Tibial artery (tissue), 4 donors: ENCODE measurements at regions not wholly inside any gene's neighbourhood (a gene's known extent, or its start where the extent isn't known, plus 50 kb on each side); places are given as distances from the start of the nearest gene placed in this dataset.

Experiments
- DNase-seq, 2 donors: peaks; one replicate each; pipeline ENCODE4 v3.0.0-alpha.2; 2019
- H3K27ac ChIP-seq, 2 donors: fragments of 200-600 bp; sonication (generic) in 1 of 2; 1 replicate in 1 of 2; 2 replicates in 1 of 2; pipeline ENCODE4 v1.5.1; 2018 to 2019; ENCODE audit warnings: mild to moderate bottlenecking in 1 of 2
- H3K27me3 ChIP-seq, 2 donors: fragments of 200-600 bp; sonication (generic) in 1 of 2; one replicate each; pipeline versions ENCODE4 v1.5.1 to v1.6.0; 2016 to 2019
- H3K36me3 ChIP-seq, 3 donors: fragments of 200-600 bp; sonication (generic) in 2 of 3; one replicate each; pipeline ENCODE4 v1.5.1; 2016 to 2019; ENCODE audit warnings: mild to moderate bottlenecking in 2 of 3
- H3K4me1 ChIP-seq, 4 donors: fragments of 200-600 bp; sonication (generic) in 2 of 4; 1 replicate in 3 of 4; 2 replicates in 1 of 4; pipeline ENCODE4 v1.5.1; 2016 to 2019
- H3K4me3 ChIP-seq, 2 donors: fragments of 200-600 bp; sonication (generic) in 1 of 2; 1 replicate in 1 of 2; 2 replicates in 1 of 2; pipeline ENCODE4 v1.5.1; 2018 to 2019; ENCODE audit warnings: mild to moderate bottlenecking in 2 of 2
- H3K9me3 ChIP-seq, 3 donors: fragments of 200-600 bp; sonication (generic) in 1 of 3; one replicate each; pipeline ENCODE4 v1.5.1; 2016 to 2019
- intact Hi-C: fragments of 100-400 bp; cut with DNase I; formaldehyde crosslinking; loops from one replicate; pipeline ENCODE4 v1.15.0; 2023; ENCODE audit warnings: low total_unique reads
- TF ChIP-seq, protein P1 (sequence below), 2 experiments: fragments of 200-600 bp in 1 of 2; fragments of 450-650 bp in 1 of 2; IDR thresholded peaks; one replicate each; pipeline ENCODE4 v1.5.1; 2017 to 2019; ENCODE audit warnings: antibody characterized with exemption in 2 of 2, mild to moderate bottlenecking in 1 of 2, moderate library complexity in 1 of 2

DNA sequence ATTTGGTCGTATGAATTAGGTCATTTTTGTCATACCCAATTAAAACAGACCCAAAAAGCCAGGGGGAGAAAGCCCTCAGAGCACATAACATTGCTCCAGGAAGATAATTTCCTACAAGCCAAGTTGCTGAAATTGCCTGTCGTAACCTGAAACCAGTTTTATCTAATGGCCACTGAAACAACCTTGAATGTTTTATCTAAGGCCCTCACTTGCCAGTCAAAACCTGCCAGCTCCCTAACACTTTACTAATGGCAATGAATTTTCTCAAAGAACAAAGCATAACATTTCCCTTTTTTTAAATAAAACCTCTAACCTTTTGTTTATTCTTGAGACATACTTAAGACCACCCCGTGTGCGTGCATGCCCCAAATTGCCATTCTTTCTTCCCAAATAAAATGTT lies 496.2 kb upstream of the KLHL1 start:
- Histone ChIP-seq H3K27ac (no peak overlapping the region), H3K4me3 (no peak overlapping the region), H3K36me3 (no peaks in the 10 kb centered on the region), H3K4me1 (no peaks in the 10 kb centered on the region), H3K27me3 (no peaks in the 10 kb centered on the region), H3K9me3 (no peaks in the 10 kb centered on the region)
- intact Hi-C loops = no loop called here
- no peak for DNase-seq
- TF ChIP-seq, protein P1, sequence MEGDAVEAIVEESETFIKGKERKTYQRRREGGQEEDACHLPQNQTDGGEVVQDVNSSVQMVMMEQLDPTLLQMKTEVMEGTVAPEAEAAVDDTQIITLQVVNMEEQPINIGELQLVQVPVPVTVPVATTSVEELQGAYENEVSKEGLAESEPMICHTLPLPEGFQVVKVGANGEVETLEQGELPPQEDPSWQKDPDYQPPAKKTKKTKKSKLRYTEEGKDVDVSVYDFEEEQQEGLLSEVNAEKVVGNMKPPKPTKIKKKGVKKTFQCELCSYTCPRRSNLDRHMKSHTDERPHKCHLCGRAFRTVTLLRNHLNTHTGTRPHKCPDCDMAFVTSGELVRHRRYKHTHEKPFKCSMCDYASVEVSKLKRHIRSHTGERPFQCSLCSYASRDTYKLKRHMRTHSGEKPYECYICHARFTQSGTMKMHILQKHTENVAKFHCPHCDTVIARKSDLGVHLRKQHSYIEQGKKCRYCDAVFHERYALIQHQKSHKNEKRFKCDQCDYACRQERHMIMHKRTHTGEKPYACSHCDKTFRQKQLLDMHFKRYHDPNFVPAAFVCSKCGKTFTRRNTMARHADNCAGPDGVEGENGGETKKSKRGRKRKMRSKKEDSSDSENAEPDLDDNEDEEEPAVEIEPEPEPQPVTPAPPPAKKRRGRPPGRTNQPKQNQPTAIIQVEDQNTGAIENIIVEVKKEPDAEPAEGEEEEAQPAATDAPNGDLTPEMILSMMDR (IDR thresholded peaks at IDR 0.05) = no peak

DNA sequence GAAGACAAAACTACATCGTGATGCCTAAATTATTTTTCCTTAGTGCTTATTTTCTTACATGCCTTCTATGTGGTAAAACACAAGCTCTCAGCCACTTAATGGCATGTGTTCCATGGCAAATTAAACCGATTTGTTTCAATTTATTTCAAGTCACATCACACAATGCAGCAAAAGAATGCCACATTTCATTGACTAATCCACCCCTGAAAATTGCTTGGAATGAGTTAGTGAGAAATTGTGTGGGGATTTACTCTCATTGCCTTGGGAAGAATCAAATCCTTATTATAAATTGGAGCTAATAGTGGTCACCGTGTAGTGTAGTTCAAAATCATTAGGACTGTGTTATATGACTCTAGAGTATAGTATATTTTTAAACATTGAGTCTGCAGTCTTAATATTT lies 485.5 kb upstream of the KLHL1 start:
- intact Hi-C loops = no loop called here
- Histone ChIP-seq H3K27ac (no peak overlapping the region), H3K9me3 (no peaks in the 10 kb centered on the region), H3K27me3 (no peaks in the 10 kb centered on the region), H3K4me1 (no peaks in the 10 kb centered on the region), H3K36me3 (no peaks in the 10 kb centered on the region), H3K4me3 (no peak overlapping the region)
- TF ChIP-seq, protein P1 (IDR thresholded peaks at IDR 0.05) = no peak
- no peak for DNase-seq

DNA sequence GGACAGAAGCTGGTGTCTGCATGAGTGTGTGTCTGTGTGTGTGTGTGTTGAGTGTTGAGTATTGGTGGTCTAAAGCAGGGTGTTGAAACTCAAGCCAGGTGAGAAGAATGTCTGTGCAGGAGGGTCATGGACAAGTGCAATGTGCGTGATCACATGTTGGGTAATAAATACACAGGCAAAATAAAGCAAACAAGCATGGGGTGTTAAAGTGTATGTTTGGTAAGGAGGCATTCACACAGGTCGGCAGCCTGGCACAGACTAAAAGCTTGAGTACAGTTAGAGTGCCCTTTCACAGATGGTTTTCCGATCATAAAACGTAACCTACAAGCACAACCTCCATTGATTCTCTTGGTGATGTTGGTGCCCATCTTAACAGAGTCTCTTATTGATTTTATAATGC lies 476.9 kb upstream of the KLHL1 start:
- no peak for DNase-seq
- Histone ChIP-seq H3K27me3 (no peaks in the 10 kb centered on the region), H3K36me3 (no peaks in the 10 kb centered on the region), H3K4me1 (no peaks in the 10 kb centered on the region), H3K4me3 (no peak overlapping the region), H3K27ac (no peak overlapping the region), H3K9me3 (no peaks in the 10 kb centered on the region)
- intact Hi-C loops = no loop called here
- TF ChIP-seq, protein P1 (IDR thresholded peaks at IDR 0.05) = no peak

DNA sequence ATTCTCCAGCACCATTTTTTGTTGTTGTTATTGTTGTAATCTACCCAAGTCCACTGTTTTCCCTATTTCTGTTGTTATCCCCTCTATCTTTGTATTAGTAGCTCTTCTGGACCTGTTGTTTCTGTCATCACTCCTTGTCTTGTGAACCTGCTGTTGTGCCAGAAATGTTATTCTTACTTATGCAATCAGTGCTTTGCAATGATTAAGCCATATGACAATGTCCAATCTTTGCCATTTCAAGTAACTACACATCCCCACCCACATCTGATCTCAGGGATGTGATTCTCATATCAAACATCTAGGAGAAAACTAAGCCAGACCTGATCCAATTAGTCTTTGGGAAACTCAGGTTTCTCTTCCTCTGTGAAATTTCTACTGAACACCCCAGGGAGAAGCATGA lies 472.6 kb upstream of the KLHL1 start:
- no peak for DNase-seq
- intact Hi-C loops = no loop called here
- no peaks in the 10 kb centered on the region for H3K4me1 ChIP-seq
- TF ChIP-seq, protein P1 (IDR thresholded peaks at IDR 0.05) = no peak
- H3K27me3 ChIP-seq = no peaks in the 10 kb centered on the region
- no peaks in the 10 kb centered on the region for H3K36me3 ChIP-seq
- no peaks in the 10 kb centered on the region for H3K9me3 ChIP-seq
- no peak overlapping the region for H3K4me3 ChIP-seq
- H3K27ac ChIP-seq = no peak overlapping the region

DNA sequence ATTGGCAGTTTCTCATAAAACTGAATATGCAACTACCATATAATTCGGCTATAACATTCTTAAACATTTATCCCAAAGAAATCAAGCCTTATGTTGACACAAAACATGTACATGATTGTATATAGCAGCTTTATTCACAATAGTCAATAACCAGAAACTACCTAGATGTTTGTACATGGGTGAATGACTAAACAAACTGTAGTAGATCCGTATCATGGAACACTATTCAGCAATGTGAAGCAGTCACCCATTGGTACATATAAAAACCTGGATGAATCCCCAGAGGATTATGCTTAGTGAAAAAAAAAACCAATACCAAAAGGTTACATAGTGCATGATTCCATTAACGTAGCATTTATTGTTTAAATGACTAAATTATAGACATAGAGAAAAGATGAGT lies 471.7 kb upstream of the KLHL1 start:
- H3K9me3 ChIP-seq = no peaks in the 10 kb centered on the region
- H3K4me1 ChIP-seq = no peaks in the 10 kb centered on the region
- no peaks in the 10 kb centered on the region for H3K36me3 ChIP-seq
- H3K27ac ChIP-seq = no peak overlapping the region
- TF ChIP-seq, protein P1 (IDR thresholded peaks at IDR 0.05) = no peak
- H3K4me3 ChIP-seq = no peak overlapping the region
- intact Hi-C loops = no loop called here
- peaks cover 0 to under 1% of the 10 kb centered on the region in 2 donors for H3K27me3 ChIP-seq
- DNase-seq = no peak

DNA sequence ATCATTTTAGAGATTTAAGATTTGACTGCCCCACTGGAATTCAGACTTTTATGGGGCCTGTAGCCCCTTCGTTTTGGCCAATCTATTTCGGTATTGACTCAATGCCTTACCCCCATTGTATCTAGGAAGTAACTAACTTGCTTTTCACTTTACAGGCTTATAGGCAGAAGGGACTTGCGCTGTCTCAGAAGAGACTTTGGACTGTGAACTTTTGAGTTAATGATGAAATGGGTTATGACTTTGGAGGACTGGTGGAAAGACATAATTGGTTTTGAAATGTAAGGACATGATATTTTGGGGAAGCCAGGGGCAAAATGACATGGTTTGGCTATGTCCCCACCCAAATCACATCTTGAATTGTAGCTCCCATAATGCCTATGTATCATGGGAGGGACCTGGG lies 463.0 kb upstream of the KLHL1 start:
- Histone ChIP-seq H3K4me1 (no peaks in the 10 kb centered on the region), H3K36me3 (no peaks in the 10 kb centered on the region), H3K27ac (no peak overlapping the region), H3K4me3 (no peak overlapping the region), H3K27me3 (peaks cover 0 to 4% of the 10 kb centered on the region in 2 donors), H3K9me3 (no peaks in the 10 kb centered on the region)
- TF ChIP-seq, protein P1 (IDR thresholded peaks at IDR 0.05) = no peak
- no peak for DNase-seq
- intact Hi-C loops = no loop called here
